DOHH2 (cell line): ENCODE measurements at regions not wholly inside any gene's neighbourhood (a gene's known extent, or its start where the extent isn't known, plus 50 kb on each side); places are given as distances from the start of the nearest gene placed in this dataset.

ENCODE experiments used
- EZH2phosphoT487 ChIP-seq: fragments of 200-600 bp; sonication (generic); IDR thresholded peaks from 2 replicates; pipeline ENCODE4 v1.6.1; 2017; ENCODE audit warnings: borderline replicate concordance, mild to moderate bottlenecking, antibody characterized with exemption, low read length, moderate library complexity, mixed read lengths
- TF ChIP-seq, protein P1 (sequence below): fragments of 200-600 bp; sonication (generic); IDR thresholded peaks from one replicate; pipeline ENCODE4 v1.5.1; 2014; ENCODE audit warnings: antibody characterized with exemption, mild to moderate bottlenecking, low read depth, low read length; ENCODE audit not compliant: poor library complexity, severe bottlenecking

DNA sequence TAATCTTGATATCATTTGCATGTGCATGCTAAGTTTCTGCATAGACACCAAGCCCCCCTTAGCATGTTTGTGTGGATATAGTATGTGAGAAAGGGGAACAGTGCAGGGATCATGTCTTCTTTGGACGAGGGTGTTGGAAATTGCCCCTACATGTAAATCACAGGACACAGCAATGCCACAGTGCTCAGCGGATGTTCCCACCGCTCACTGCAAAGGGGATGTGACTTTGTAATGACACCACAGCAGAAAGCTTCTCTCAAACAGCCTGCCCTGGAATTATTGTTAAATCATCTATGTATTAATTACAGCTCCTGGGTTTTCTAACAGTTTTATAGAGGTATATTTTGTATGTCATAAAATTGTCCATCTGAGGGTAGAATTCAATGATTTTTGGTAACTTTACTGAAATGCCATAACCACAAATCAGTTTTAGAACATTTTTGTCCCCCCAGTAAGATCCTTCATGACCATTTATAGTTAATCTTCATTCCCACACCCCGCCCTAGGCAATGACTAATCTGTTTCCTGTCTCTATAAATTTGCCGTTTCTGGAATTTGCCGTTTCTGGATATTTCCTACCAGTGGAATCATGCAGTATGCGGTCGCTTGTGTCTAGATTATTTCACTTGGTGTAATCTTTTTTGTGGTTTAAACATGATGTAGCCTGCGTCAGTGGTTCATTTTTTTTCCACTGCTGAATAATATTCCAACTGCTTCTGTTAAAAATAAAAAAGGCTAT, 648.5 kb upstream of the WWC1 start:
- TF ChIP-seq, protein P1, sequence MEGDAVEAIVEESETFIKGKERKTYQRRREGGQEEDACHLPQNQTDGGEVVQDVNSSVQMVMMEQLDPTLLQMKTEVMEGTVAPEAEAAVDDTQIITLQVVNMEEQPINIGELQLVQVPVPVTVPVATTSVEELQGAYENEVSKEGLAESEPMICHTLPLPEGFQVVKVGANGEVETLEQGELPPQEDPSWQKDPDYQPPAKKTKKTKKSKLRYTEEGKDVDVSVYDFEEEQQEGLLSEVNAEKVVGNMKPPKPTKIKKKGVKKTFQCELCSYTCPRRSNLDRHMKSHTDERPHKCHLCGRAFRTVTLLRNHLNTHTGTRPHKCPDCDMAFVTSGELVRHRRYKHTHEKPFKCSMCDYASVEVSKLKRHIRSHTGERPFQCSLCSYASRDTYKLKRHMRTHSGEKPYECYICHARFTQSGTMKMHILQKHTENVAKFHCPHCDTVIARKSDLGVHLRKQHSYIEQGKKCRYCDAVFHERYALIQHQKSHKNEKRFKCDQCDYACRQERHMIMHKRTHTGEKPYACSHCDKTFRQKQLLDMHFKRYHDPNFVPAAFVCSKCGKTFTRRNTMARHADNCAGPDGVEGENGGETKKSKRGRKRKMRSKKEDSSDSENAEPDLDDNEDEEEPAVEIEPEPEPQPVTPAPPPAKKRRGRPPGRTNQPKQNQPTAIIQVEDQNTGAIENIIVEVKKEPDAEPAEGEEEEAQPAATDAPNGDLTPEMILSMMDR: no peak
- TF ChIP-seq EZH2phosphoT487: no peak
